ENCODE measurements at regions not wholly inside any gene's neighbourhood (a gene's known extent, or its start where the extent isn't known, plus 50 kb on each side); places are given as distances from the start of the nearest gene placed in this dataset.

GRCh38 chr14:62002642-62003041 is 240.4 kb downstream of the SNAPC1 start:
- H3K4me3 ChIP-seq, result no peak overlapping the region
- H3K4me1 ChIP-seq, result no peaks in the 10 kb centered on the region
- H3K36me3 ChIP-seq, result no peaks in the 10 kb centered on the region
- H3K27me3 ChIP-seq, result no peaks in the 10 kb centered on the region
- DNase-seq, result no peak
- TF ChIP-seq POLR2A (IDR thresholded peaks at IDR 0.05), result no peak
- intact Hi-C loops (cut with DNase I), result no loop called here
- WGBS, 2 donors, result 51 to 59% methylated on average over 1 of the region's 1 CpG
- no peak overlapping the region for H3K27ac ChIP-seq
- H3K9me3 ChIP-seq, result no peaks in the 10 kb centered on the region

GRCh38 chr14:62003701-62004100 is 241.5 kb downstream of the SNAPC1 start:
- no peak for DNase-seq
- intact Hi-C loops (cut with DNase I), result no loop called here
- 44 to 64% methylated on average over 2 of the region's 2 CpGs for WGBS, 2 donors
- H3K27ac ChIP-seq, result no peak overlapping the region
- no peaks in the 10 kb centered on the region for H3K4me1 ChIP-seq
- H3K36me3 ChIP-seq, result no peaks in the 10 kb centered on the region
- no peak for TF ChIP-seq POLR2A (IDR thresholded peaks at IDR 0.05)
- TF ChIP-seq EP300 (IDR thresholded peaks at IDR 0.05), result no peak
- TF ChIP-seq POLR2AphosphoS5 (IDR thresholded peaks at IDR 0.05), result no peak
- TF ChIP-seq, protein P1, sequence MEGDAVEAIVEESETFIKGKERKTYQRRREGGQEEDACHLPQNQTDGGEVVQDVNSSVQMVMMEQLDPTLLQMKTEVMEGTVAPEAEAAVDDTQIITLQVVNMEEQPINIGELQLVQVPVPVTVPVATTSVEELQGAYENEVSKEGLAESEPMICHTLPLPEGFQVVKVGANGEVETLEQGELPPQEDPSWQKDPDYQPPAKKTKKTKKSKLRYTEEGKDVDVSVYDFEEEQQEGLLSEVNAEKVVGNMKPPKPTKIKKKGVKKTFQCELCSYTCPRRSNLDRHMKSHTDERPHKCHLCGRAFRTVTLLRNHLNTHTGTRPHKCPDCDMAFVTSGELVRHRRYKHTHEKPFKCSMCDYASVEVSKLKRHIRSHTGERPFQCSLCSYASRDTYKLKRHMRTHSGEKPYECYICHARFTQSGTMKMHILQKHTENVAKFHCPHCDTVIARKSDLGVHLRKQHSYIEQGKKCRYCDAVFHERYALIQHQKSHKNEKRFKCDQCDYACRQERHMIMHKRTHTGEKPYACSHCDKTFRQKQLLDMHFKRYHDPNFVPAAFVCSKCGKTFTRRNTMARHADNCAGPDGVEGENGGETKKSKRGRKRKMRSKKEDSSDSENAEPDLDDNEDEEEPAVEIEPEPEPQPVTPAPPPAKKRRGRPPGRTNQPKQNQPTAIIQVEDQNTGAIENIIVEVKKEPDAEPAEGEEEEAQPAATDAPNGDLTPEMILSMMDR (IDR thresholded peaks at IDR 0.05), result no peak
- H3K9me3 ChIP-seq, result no peaks in the 10 kb centered on the region
- no peak overlapping the region for H3K4me3 ChIP-seq
- no peaks in the 10 kb centered on the region for H3K27me3 ChIP-seq

GRCh38 chr14:62006116-62006731 is 244.0 kb downstream of the SNAPC1 start:
- Histone ChIP-seq H3K9me3 (no peaks in the 10 kb centered on the region), H3K27me3 (no peaks in the 10 kb centered on the region), H3K4me3 (no peak overlapping the region), H3K4me1 (no peaks in the 10 kb centered on the region), H3K36me3 (no peaks in the 10 kb centered on the region), H3K27ac (no peak overlapping the region)
- intact Hi-C loops (cut with DNase I), result no loop called here
- DNase-seq, result no peak
- no peak for TF ChIP-seq EP300 (IDR thresholded peaks at IDR 0.05)
- TF ChIP-seq, protein P1 (IDR thresholded peaks at IDR 0.05), result no peak
- no peak for TF ChIP-seq POLR2AphosphoS5 (IDR thresholded peaks at IDR 0.05)
- TF ChIP-seq POLR2A (IDR thresholded peaks at IDR 0.05), result no peak
- 91 to 93% methylated on average over 6 of the region's 6 CpGs for WGBS, 2 donors

DNA sequence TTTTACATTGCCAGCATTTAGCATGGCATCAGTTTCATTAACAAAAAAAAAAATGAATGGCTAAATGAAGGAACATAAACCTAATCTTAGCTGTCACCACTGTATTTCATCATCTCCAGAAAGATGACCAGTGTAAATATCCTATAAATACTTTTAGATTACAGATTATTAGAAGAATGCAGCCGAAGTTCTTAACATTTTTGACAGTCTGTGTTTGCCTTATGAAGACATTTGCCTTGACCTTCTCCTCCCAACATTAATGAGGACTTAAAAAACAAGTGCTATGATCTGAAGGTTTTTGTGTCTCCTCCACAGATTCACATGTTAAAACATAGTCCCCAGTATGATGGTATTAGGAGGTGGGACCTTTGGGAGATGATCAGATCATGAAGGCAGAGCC is 253.0 kb downstream of the SNAPC1 start:
- peaks cover 0 to 4% (median 1%) of the 10 kb centered on the region in 4 donors for H3K9me3 ChIP-seq
- TF ChIP-seq, protein P1 (IDR thresholded peaks at IDR 0.05), result no peak
- TF ChIP-seq POLR2AphosphoS5 (IDR thresholded peaks at IDR 0.05), result no peak
- TF ChIP-seq EP300 (IDR thresholded peaks at IDR 0.05), result no peak
- no peak for TF ChIP-seq POLR2A (IDR thresholded peaks at IDR 0.05)
- H3K27ac ChIP-seq, result no peak overlapping the region
- H3K36me3 ChIP-seq, result no peaks in the 10 kb centered on the region
- H3K4me3 ChIP-seq, result no peak overlapping the region
- WGBS, 2 donors, result 48 to 65% methylated on average over 1 of the region's 1 CpG
- DNase-seq, result no peak
- no peaks in the 10 kb centered on the region for H3K27me3 ChIP-seq
- no peaks in the 10 kb centered on the region for H3K4me1 ChIP-seq
- intact Hi-C loops (cut with DNase I), result no loop called here

- WGBS, 2 donors, result 43 to 73% methylated on average over 2 of the region's 2 CpGs
- TF ChIP-seq POLR2A (IDR thresholded peaks at IDR 0.05) (no peak), POLR2AphosphoS5 (IDR thresholded peaks at IDR 0.05) (no peak), EP300 (IDR thresholded peaks at IDR 0.05) (no peak)
- DNase-seq, result no peak
- Histone ChIP-seq H3K27ac (no peak overlapping the region), H3K9me3 (peaks cover 0 to 4% (median 1%) of the 10 kb centered on the region in 4 donors), H3K36me3 (no peaks in the 10 kb centered on the region), H3K4me3 (no peak overlapping the region), H3K27me3 (no peaks in the 10 kb centered on the region), H3K4me1 (no peaks in the 10 kb centered on the region)
- intact Hi-C loops (cut with DNase I), result no loop called here
Measured at GRCh38 chr14:62015945-62016344, 253.7 kb downstream of the SNAPC1 start.
